ENCODE measurements at regions not wholly inside any gene's neighbourhood (a gene's known extent, or its start where the extent isn't known, plus 50 kb on each side); places are given as distances from the start of the nearest gene placed in this dataset.

DNA sequence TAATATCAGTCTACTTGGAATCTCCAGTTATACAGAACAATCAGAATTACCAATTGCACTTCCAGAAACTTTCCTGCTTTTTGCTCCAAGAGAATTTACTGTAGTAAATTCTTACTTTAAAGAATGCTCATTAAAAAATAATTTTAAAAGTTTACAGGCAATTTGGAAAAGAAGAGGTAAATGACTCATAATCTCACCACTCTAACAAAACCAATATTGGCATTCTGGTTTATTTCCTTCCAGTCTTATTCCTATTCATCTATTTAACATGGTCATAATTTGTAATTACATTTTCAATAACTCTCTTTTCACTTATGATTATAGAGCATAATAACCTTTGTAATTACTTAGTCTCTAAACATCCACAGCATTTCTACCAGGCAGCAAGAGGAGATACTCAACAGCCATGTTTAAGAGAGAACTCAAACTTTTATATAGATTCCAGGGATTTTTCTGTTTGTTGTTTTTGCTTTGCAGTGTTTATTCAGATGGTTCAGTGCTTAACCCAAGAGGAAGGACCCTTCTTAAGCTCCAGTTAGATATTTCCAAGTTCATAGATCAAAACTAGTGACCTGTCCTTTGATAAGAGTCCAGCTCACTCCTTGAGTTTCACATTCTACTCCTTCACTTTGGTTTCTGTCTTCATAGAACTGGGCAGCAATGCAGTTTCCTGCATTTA lies 464.7 kb downstream of the TXNL1 start (continued):
- TF ChIP-seq, protein P1, sequence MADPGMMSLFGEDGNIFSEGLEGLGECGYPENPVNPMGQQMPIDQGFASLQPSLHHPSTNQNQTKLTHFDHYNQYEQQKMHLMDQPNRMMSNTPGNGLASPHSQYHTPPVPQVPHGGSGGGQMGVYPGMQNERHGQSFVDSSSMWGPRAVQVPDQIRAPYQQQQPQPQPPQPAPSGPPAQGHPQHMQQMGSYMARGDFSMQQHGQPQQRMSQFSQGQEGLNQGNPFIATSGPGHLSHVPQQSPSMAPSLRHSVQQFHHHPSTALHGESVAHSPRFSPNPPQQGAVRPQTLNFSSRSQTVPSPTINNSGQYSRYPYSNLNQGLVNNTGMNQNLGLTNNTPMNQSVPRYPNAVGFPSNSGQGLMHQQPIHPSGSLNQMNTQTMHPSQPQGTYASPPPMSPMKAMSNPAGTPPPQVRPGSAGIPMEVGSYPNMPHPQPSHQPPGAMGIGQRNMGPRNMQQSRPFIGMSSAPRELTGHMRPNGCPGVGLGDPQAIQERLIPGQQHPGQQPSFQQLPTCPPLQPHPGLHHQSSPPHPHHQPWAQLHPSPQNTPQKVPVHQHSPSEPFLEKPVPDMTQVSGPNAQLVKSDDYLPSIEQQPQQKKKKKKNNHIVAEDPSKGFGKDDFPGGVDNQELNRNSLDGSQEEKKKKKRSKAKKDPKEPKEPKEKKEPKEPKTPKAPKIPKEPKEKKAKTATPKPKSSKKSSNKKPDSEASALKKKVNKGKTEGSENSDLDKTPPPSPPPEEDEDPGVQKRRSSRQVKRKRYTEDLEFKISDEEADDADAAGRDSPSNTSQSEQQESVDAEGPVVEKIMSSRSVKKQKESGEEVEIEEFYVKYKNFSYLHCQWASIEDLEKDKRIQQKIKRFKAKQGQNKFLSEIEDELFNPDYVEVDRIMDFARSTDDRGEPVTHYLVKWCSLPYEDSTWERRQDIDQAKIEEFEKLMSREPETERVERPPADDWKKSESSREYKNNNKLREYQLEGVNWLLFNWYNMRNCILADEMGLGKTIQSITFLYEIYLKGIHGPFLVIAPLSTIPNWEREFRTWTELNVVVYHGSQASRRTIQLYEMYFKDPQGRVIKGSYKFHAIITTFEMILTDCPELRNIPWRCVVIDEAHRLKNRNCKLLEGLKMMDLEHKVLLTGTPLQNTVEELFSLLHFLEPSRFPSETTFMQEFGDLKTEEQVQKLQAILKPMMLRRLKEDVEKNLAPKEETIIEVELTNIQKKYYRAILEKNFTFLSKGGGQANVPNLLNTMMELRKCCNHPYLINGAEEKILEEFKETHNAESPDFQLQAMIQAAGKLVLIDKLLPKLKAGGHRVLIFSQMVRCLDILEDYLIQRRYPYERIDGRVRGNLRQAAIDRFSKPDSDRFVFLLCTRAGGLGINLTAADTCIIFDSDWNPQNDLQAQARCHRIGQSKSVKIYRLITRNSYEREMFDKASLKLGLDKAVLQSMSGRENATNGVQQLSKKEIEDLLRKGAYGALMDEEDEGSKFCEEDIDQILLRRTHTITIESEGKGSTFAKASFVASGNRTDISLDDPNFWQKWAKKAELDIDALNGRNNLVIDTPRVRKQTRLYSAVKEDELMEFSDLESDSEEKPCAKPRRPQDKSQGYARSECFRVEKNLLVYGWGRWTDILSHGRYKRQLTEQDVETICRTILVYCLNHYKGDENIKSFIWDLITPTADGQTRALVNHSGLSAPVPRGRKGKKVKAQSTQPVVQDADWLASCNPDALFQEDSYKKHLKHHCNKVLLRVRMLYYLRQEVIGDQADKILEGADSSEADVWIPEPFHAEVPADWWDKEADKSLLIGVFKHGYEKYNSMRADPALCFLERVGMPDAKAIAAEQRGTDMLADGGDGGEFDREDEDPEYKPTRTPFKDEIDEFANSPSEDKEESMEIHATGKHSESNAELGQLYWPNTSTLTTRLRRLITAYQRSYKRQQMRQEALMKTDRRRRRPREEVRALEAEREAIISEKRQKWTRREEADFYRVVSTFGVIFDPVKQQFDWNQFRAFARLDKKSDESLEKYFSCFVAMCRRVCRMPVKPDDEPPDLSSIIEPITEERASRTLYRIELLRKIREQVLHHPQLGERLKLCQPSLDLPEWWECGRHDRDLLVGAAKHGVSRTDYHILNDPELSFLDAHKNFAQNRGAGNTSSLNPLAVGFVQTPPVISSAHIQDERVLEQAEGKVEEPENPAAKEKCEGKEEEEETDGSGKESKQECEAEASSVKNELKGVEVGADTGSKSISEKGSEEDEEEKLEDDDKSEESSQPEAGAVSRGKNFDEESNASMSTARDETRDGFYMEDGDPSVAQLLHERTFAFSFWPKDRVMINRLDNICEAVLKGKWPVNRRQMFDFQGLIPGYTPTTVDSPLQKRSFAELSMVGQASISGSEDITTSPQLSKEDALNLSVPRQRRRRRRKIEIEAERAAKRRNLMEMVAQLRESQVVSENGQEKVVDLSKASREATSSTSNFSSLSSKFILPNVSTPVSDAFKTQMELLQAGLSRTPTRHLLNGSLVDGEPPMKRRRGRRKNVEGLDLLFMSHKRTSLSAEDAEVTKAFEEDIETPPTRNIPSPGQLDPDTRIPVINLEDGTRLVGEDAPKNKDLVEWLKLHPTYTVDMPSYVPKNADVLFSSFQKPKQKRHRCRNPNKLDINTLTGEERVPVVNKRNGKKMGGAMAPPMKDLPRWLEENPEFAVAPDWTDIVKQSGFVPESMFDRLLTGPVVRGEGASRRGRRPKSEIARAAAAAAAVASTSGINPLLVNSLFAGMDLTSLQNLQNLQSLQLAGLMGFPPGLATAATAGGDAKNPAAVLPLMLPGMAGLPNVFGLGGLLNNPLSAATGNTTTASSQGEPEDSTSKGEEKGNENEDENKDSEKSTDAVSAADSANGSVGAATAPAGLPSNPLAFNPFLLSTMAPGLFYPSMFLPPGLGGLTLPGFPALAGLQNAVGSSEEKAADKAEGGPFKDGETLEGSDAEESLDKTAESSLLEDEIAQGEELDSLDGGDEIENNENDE (IDR thresholded peaks at IDR 0.05; ENCODE audit: insufficient replicate concordance, low read length) = no peak
- TF ChIP-seq BACH1 (IDR thresholded peaks at IDR 0.05; ENCODE audit: low read length) (no peak), HDAC6 (IDR thresholded peaks at IDR 0.05; ENCODE audit: low read depth, low read length) (no peak), EGR1 (IDR thresholded peaks at IDR 0.05; ENCODE audit: borderline replicate concordance, low read depth, low read length) (no peak), JUN (IDR thresholded peaks at IDR 0.05; ENCODE audit: low read depth, low read length) (no peak), SP4 (IDR thresholded peaks at IDR 0.05; ENCODE audit: low read length) (no peak), SP2 (IDR thresholded peaks at IDR 0.05; ENCODE audit: low read length) (no peak), KDM5A (IDR thresholded peaks at IDR 0.05; ENCODE audit: low read length) (no peak), JUND (IDR thresholded peaks at IDR 0.05; ENCODE audit: low read length) (no peak), CHD1 (IDR thresholded peaks at IDR 0.05; ENCODE audit: low read depth, low read length) (no peak), CREB1 (IDR thresholded peaks at IDR 0.05) (no peak), KDM1A (IDR thresholded peaks at IDR 0.05; ENCODE audit: borderline replicate concordance, low read length) (no peak)

All from H1 (cell line).